ENCODE measurements at regions not wholly inside any gene's neighbourhood (a gene's known extent, or its start where the extent isn't known, plus 50 kb on each side); places are given as distances from the start of the nearest gene placed in this dataset.

DNA sequence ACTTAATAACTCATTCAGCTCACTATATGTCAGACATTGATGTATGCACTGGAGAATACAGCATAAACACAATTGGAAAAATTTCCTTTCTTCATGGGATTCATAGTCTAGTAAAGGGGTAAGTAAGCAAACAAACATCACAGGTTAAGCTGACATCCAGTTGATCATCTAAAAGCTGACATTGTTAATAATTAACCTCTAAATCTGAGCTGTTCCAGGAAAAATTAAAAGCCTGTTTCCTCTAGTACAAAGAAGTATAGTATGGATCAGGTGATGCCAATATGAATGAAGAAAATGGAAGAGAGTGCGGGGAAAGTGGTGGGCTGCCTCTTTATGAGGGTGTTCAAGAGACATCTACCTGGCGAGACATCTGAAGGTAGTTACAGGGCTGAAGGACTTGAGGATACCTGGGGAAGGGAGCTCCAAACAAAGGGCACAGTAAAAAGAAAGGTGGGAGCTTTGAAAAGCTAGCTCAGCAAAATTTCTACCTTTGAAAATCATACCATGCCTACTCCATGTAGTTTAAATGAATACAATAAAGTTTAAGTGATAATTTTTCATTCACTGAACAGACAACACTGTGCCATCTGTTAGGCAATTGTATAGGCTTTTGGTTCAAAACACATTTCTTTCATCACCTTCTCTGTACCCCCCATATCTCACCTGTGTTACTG is 619.3 kb downstream of the TRIB2 start:
- no peaks in the 10 kb centered on the region for H3K9me3 ChIP-seq (ENCODE audit: control insufficient read depth, insufficient read depth, low read length)
- H4K20me1 ChIP-seq (ENCODE audit: control insufficient read depth, insufficient read depth, low read depth, low read length): no peaks in the 10 kb centered on the region; the same call in 1 of the 2 replicates

GRCh38 chr2:13351068-13351467 is 634.3 kb downstream of the TRIB2 start:
- no peaks in the 10 kb centered on the region for H3K9me3 ChIP-seq (ENCODE audit: control insufficient read depth, insufficient read depth, low read length)
- no peak for TF ChIP-seq CTCF (IDR thresholded peaks at IDR 0.05; ENCODE audit: low read depth, low read length, poor library complexity, severe bottlenecking)
- no peak for TF ChIP-seq EZH2phosphoT487 (IDR thresholded peaks at IDR 0.05; ENCODE audit: borderline replicate concordance, low read length)
- no peak overlapping the region for H3K27ac ChIP-seq (ENCODE audit: low read depth, low read length)
- H3K36me3 ChIP-seq (ENCODE audit: control insufficient read depth, low read length): no peaks in the 10 kb centered on the region
- H3K4me3 ChIP-seq (ENCODE audit: low read length): no peak overlapping the region
- H3K4me2 ChIP-seq (ENCODE audit: low read length): no peak overlapping the region
- H3F3A ChIP-seq (ENCODE audit: control insufficient read depth, insufficient read depth): no peaks in the 10 kb centered on the region
- no peaks in the 10 kb centered on the region for H3K4me1 ChIP-seq (ENCODE audit: control insufficient read depth, low read length)
- no peaks in the 10 kb centered on the region for H3K79me2 ChIP-seq (ENCODE audit: control insufficient read depth, low read length)
- no peaks in the 10 kb centered on the region for H3K27me3 ChIP-seq (ENCODE audit: control insufficient read depth, low read length)
- H4K20me1 ChIP-seq (ENCODE audit: control insufficient read depth, insufficient read depth, low read depth, low read length): no peaks in the 10 kb centered on the region
- H3K9me2 ChIP-seq (replicated peaks; ENCODE audit: control insufficient read depth, low read length): no peaks in the 10 kb centered on the region

More for the DNA sequence above, 619.3 kb downstream of the TRIB2 start:
- Histone ChIP-seq H3K27ac (ENCODE audit: low read depth, low read length) (no peak overlapping the region), H3K4me3 (ENCODE audit: low read length) (no peak overlapping the region), H3K4me2 (ENCODE audit: low read length) (no peak overlapping the region), H3K4me1 (ENCODE audit: control insufficient read depth, low read length) (no peaks in the 10 kb centered on the region), H3K27me3 (ENCODE audit: control insufficient read depth, low read length) (no peaks in the 10 kb centered on the region), H3K36me3 (ENCODE audit: control insufficient read depth, low read length) (no peaks in the 10 kb centered on the region), H3K79me2 (ENCODE audit: control insufficient read depth, low read length) (no peaks in the 10 kb centered on the region), H3F3A (ENCODE audit: control insufficient read depth, insufficient read depth) (no peaks in the 10 kb centered on the region), H3K9me2 (replicated peaks; ENCODE audit: control insufficient read depth, low read length) (no peaks in the 10 kb centered on the region)
- TF ChIP-seq CTCF (IDR thresholded peaks at IDR 0.05; ENCODE audit: low read depth, low read length, poor library complexity, severe bottlenecking): no peak
- TF ChIP-seq EZH2phosphoT487 (IDR thresholded peaks at IDR 0.05; ENCODE audit: borderline replicate concordance, low read length): no peak

GRCh38 chr2:13353083-13353482 is 636.3 kb downstream of the TRIB2 start:
- Histone ChIP-seq H3K9me3 (ENCODE audit: control insufficient read depth, insufficient read depth, low read length) (no peaks in the 10 kb centered on the region), H3F3A (ENCODE audit: control insufficient read depth, insufficient read depth) (no peaks in the 10 kb centered on the region), H3K4me1 (ENCODE audit: control insufficient read depth, low read length) (no peaks in the 10 kb centered on the region), H3K9me2 (replicated peaks; ENCODE audit: control insufficient read depth, low read length) (no peaks in the 10 kb centered on the region), H3K4me2 (ENCODE audit: low read length) (no peak overlapping the region), H3K79me2 (ENCODE audit: control insufficient read depth, low read length) (no peaks in the 10 kb centered on the region), H3K36me3 (ENCODE audit: control insufficient read depth, low read length) (no peaks in the 10 kb centered on the region), H4K20me1 (ENCODE audit: control insufficient read depth, insufficient read depth, low read depth, low read length) (no peaks in the 10 kb centered on the region), H3K27me3 (ENCODE audit: control insufficient read depth, low read length) (no peaks in the 10 kb centered on the region), H3K27ac (ENCODE audit: low read depth, low read length) (no peak overlapping the region), H3K4me3 (ENCODE audit: low read length) (no peak overlapping the region)
- TF ChIP-seq CTCF (IDR thresholded peaks at IDR 0.05; ENCODE audit: low read depth, low read length, poor library complexity, severe bottlenecking): no peak
- no peak for TF ChIP-seq EZH2phosphoT487 (IDR thresholded peaks at IDR 0.05; ENCODE audit: borderline replicate concordance, low read length)

Data from DOHH2 (cell line).